ENCODE measurements at regions not wholly inside any gene's neighbourhood (a gene's known extent, or its start where the extent isn't known, plus 50 kb on each side); places are given as distances from the start of the nearest gene placed in this dataset.
"Not testable (repeated sequence)": the region's sequence is repeated elsewhere in the genome, so short reads cannot be mapped to it uniquely, and the experiment has no call there.

- DNase-seq (ENCODE audit: low spot score); ATAC-seq: not testable (repeated sequence)
Measured at GRCh38 chrY:24363603-24364002, 254.2 kb upstream of the BPY2B start.

GRCh38 chrY:24389250-24389649 is 228.6 kb upstream of the BPY2B start:
- peak; percentile 65 for ATAC-seq
- DNase-seq (ENCODE audit: low spot score), result not testable (repeated sequence)

All from left lobe of liver (tissue), 2 donors.